IPS DF 4.7 (cell line): ENCODE measurements at regions not wholly inside any gene's neighbourhood (a gene's known extent, or its start where the extent isn't known, plus 50 kb on each side); places are given as distances from the start of the nearest gene placed in this dataset.
"Not testable (repeated sequence)": the region's sequence is repeated elsewhere in the genome, so short reads cannot be mapped to it uniquely, and the experiment has no call there.

Source experiments
- DNase-seq: peaks from one replicate; pipeline ENCODE4 v3.0.0-alpha.2; 2013; ENCODE audit warnings: low spot score; ENCODE audit errors: extremely low read depth

GRCh38 chr12:13444076-13444475 lies 247.6 kb downstream of the EMP1 start:
- no peak for DNase-seq

GRCh38 chr12:13443498-13443897 lies 247.0 kb downstream of the EMP1 start:
- DNase-seq = no peak

DNA sequence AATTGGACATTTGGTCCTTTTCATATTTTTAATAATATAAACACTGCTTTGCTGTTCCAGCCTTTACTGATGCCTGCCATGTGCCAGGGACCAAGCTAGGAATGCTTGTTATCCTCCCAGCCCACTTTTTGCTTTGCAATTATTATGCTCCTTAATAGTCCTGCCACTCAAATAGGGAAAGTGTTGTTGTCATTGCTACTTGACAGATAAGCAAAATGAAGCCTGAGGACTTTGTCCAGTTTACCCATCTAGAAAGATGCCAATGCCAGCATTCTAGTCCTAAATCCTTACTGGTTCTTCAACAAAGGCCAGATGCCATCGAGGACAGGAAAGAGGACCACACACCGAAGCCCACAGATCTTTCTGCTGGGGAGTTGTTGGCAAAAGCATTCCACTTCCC lies 246.5 kb downstream of the EMP1 start:
- no peak for DNase-seq

DNA sequence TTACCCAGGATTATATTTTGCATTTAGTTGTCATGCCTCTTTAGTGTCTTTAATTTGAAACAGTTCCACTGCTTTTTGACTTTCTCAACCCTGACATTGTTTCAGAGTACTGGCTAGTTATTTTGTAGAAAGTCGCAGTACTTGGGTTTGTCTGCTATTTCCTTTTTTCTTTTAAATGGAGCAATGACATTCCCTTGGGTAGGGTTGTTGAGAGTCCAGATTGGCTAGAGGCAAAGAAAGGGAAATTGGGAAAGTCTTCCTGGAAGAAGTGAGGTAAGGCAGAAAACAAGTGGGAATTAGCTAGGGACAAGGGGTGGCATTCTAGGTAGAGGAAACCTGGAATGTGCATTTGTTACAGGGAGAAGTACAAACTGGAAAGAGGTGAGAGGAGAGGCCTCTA lies 245.9 kb downstream of the EMP1 start:
- DNase-seq = no peak

- no peak for DNase-seq
Observed at GRCh38 chr12:13440844-13441243, 244.3 kb downstream of the EMP1 start.

- no peak for DNase-seq
Observed at GRCh38 chr12:13437541-13437940, 241.0 kb downstream of the EMP1 start.

GRCh38 chr12:13436696-13437391 lies 240.3 kb downstream of the EMP1 start:
- DNase-seq = no peak

GRCh38 chr12:13436182-13436581 lies 239.7 kb downstream of the EMP1 start:
- DNase-seq = no peak

- DNase-seq = peak; percentile 25
Observed at GRCh38 chr12:13435235-13435933, 238.9 kb downstream of the EMP1 start.

- no peak for DNase-seq
Observed at GRCh38 chr12:13433768-13434167, 237.2 kb downstream of the EMP1 start.

- DNase-seq = no peak
Observed at GRCh38 chr12:13431041-13431440, 234.5 kb downstream of the EMP1 start.

DNA sequence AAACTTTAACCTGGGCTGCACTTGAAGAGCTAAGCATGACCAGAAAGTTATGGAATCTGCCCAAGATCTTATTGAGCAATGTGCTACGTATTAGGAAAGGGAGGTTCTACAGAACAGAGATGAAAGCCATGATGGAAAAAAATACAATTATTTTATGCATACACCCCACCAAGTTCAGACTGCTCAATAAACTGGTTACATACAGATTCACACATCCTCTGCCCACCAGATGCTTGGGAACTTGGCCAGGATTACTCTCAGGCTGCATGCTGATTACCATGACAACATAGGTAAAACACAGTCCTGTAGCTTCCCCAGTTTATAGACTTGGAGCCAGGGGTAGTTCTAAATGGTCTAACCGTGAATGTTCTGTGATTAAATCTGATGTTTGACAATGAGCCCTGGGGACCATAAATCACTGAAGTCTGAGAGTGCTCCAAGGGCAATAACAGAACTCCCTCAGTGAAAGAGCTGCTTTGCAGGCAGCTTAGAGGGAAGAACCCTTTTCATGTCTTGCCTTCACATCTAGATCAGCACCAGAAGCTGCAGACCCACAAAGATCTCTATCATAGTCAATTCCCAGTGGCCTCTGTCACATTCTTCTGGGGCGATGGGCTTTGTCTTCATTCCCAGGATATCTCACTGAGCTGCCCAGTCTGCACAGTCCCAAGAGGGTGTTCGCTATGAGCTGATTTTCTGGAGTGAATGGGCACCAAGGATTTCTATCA lies 232.2 kb downstream of the EMP1 start:
- DNase-seq = no peak

DNA sequence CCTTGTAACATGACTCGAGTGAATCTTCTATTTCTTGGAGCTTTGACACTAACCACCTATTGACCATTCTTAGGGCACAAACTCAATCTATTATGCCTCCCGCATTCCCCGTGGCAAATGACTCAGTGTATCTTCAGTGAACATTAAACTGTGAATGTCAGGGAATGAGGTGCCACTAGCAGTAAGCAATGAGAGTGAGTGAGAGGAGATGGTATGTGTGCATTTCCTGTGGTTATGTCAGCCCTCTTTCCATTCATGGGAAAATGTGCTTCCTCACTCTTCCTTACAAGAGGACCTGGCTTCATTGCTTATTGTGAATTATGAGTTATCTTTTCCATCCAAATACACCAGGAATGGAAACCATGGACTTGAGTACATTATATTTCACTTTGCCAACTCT lies 229.2 kb downstream of the EMP1 start:
- DNase-seq = no peak

DNA sequence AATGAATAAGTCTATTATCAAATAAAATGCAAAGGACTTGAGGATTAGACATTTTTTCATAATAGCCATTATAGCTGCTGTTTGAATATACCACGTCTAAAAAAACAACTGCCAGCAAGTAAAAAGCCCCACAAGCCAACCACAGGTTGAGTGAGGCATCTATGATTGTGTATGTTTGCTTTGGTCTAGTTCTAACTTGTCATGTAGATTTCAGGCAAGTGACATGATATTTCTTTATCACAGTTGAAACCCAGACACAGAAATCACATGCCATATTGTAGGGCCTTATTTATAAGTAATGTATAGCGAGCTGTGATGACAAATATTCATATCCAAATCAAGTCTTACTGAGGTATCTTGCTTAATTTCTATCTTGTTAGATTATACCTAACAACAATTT lies 225.8 kb downstream of the EMP1 start:
- DNase-seq = no peak

DNA sequence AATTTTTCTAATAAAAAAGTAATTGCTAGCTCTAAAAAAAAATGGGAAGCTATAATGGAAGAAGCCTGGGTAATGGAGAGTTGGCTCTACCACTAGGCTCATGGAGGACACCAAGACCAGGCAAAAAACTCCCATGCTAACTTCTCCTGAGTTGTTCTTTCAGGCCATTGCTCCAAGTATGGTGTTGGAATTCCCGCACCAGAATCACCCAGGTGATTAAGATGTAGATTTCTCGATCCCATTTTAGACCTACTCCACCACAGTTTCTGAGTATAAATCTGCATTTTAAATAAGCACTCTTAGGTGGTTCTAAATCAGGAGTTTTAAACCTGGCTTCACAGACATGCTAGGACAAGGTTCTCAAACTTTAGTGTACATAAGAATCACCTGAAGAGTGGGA lies 221.0 kb downstream of the EMP1 start:
- DNase-seq = no peak

- DNase-seq = no peak
Observed at GRCh38 chr12:13411287-13411686, 214.8 kb downstream of the EMP1 start.

GRCh38 chr12:13405961-13406703 lies 209.6 kb downstream of the EMP1 start:
- no peak for DNase-seq

- no peak for DNase-seq
Observed at GRCh38 chr12:13404631-13405473, 208.3 kb downstream of the EMP1 start.

DNA sequence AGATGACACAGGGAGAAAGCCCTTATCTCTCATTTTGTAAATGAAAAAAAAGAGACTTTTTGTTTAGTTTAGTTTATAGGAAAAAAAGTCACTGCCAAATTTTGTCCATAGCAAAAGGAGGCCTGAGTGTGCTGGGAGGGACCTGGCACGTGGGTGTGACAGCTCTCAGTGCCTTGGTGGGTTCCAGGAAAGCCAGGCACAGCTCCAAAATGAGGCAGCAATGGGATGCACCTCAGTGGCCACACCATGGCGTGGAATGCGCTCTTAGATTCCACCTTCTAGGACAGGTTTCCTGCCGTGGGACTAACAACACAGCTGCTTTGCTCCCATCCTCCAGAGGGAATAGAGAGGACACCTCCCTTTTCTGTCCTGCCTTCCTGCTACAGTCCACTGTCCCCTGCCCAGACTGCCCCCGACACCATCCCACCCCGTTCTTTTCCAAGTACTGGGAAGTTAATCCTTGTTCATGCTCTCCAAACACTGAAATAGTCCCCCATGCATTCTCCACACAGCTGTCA lies 207.6 kb downstream of the EMP1 start:
- no peak for DNase-seq

DNA sequence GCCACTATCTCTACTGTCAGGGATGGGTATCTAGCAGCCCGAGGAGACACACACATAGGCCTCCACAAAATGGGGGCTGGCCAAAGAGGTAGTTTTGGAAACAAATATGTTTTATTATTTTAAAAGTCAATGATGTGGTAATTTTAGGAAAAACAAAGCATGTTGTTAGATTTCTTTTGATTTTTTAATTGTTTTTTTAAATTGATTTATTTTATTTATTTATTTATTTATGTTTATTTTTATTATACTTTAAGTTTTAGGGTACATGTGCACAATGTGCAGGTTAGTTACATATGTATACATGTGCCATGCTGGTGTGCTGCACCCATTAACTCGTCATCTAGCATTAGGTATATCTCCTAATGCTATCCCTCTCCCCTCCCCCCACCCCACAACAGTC lies 194.8 kb downstream of the EMP1 start:
- DNase-seq = not testable (repeated sequence)

DNA sequence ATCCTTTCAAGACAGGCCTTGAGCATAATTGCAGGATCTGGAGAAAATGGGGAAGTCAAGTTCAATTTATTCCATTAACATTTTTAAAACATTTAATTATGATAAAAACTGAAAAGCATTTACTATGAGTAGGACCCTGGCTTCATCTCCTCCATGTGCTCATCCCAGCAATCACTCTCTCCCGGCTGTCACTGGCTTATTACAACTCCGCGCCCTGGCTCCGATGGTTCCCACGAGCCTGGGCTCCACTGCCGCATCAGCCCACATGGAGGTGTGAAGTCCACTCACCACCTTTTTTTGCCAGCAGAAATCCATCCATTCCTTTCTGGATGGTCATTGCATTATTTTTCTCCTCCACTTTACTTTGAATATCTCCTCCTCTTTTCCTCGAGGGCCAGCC lies 194.4 kb downstream of the EMP1 start:
- DNase-seq = no peak
